Esophagus squamous epithelium (tissue), 4 donors: ENCODE measurements at regions not wholly inside any gene's neighbourhood (a gene's known extent, or its start where the extent isn't known, plus 50 kb on each side); places are given as distances from the start of the nearest gene placed in this dataset.

Experiments
- POLR2A ChIP-seq, 4 donors: fragments of 450-650 bp; IDR thresholded peaks; one replicate each; pipeline ENCODE4 v1.6.1; 2017; ENCODE audit warnings: antibody characterized with exemption in 4 of 4, mild to moderate bottlenecking in 4 of 4, moderate library complexity in 3 of 4
- TF ChIP-seq, protein P1 (sequence below), 6 experiments: fragments of 450-650 bp in 4 of 6; fragments of 200-600 bp in 2 of 6; sonication (generic) in 2 of 6; IDR thresholded peaks; one replicate each; pipeline ENCODE4 v1.5.1; 2016 to 2019; ENCODE audit warnings: antibody characterized with exemption in 6 of 6, mild to moderate bottlenecking in 4 of 6, moderate library complexity in 4 of 6

DNA sequence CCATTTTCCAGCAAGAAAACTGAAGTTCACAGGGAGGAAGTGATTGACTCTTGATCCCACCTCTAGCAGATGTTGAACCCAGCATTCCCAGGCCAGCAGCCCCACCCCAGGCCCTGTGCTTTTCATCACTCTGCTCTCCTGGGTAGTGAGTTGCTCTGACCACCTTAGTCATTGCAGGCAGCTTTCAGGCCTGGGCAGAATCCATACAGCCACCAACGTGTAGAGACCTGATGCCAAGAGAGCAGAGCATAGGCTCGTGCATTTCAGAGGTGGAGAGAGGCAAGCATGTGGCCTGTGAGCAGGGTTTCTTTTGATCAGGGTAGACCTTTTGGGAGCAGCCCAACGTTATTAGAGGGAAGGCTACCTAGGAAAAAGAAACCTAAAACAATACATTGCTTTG is 334.6 kb downstream of the PTEN start:
- TF ChIP-seq, protein P1, sequence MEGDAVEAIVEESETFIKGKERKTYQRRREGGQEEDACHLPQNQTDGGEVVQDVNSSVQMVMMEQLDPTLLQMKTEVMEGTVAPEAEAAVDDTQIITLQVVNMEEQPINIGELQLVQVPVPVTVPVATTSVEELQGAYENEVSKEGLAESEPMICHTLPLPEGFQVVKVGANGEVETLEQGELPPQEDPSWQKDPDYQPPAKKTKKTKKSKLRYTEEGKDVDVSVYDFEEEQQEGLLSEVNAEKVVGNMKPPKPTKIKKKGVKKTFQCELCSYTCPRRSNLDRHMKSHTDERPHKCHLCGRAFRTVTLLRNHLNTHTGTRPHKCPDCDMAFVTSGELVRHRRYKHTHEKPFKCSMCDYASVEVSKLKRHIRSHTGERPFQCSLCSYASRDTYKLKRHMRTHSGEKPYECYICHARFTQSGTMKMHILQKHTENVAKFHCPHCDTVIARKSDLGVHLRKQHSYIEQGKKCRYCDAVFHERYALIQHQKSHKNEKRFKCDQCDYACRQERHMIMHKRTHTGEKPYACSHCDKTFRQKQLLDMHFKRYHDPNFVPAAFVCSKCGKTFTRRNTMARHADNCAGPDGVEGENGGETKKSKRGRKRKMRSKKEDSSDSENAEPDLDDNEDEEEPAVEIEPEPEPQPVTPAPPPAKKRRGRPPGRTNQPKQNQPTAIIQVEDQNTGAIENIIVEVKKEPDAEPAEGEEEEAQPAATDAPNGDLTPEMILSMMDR (IDR thresholded peaks at IDR 0.05): no peak
- TF ChIP-seq POLR2A (IDR thresholded peaks at IDR 0.05): no peak
